Activated CD8-positive, alpha-beta memory T cell treated with anti-CD3 and anti-CD28 coated beads, Interleukin-2, amount 10 ng/mL, durations not matched to agents 7 days and 5 days (primary cell): ENCODE measurements at regions not wholly inside any gene's neighbourhood (a gene's known extent, or its start where the extent isn't known, plus 50 kb on each side); places are given as distances from the start of the nearest gene placed in this dataset.

Experiments
- ATAC-seq: fragments of 150-1000 bp; cut with Tn5 transposase; one replicate; pipeline ENCODE4 v1.10.0; 2021; ENCODE audit warnings: moderate library complexity
- CTCF ChIA-PET: fragments of 350-600 bp; sonication (Branson Sonifier 250); formaldehyde crosslinking; loops from one replicate; lab custom pipeline; 2021; ENCODE audit warnings: antibody characterized with exemption; lab: Charles Lee
- DNase-seq: peaks from one replicate; pipeline ENCODE4 v3.0.0-alpha.2; 2020
- H3K27ac Mint-ChIP-seq: one replicate; pipeline ENCODE4 v1.8.0; 2021; ENCODE audit warnings: mild to moderate bottlenecking, mixed read lengths
- H3K27me3 Mint-ChIP-seq: one replicate; pipeline ENCODE4 v1.8.0; 2021; ENCODE audit warnings: mixed read lengths
- H3K36me3 Mint-ChIP-seq: one replicate; pipeline ENCODE4 v1.8.0; 2021; ENCODE audit warnings: mild to moderate bottlenecking, mixed read lengths
- H3K4me1 Mint-ChIP-seq: one replicate; pipeline ENCODE4 v1.8.0; 2021; ENCODE audit warnings: mixed read lengths
- H3K4me3 Mint-ChIP-seq: one replicate; pipeline ENCODE4 v1.8.0; 2021; ENCODE audit warnings: mild to moderate bottlenecking, moderate library complexity, mixed read lengths
- H3K9me3 Mint-ChIP-seq: one replicate; pipeline ENCODE4 v1.8.0; 2022; ENCODE audit warnings: low read depth, mixed read lengths

GRCh38 chr14:94936901-94937685 is 167.2 kb upstream of the GSC start:
- Mint-ChIP-seq H3K27ac (no peak overlapping the region), H3K27me3 (peaks cover 14% of the 10 kb centered on the region), H3K4me3 (no peak overlapping the region), H3K4me1 (no peaks in the 10 kb centered on the region), H3K36me3 (no peaks in the 10 kb centered on the region), H3K9me3 (no peaks in the 10 kb centered on the region)
- ATAC-seq (no peak), DNase-seq (no peak)
- CTCF ChIA-PET, result no interaction called here

- CTCF ChIA-PET, result no interaction called here
- ATAC-seq, result no peak
- DNase-seq, result no peak
- no peaks in the 10 kb centered on the region for H3K36me3 Mint-ChIP-seq
- H3K9me3 Mint-ChIP-seq, result no peaks in the 10 kb centered on the region
- peaks cover 14% of the 10 kb centered on the region for H3K27me3 Mint-ChIP-seq
- H3K4me1 Mint-ChIP-seq, result no peaks in the 10 kb centered on the region
- no peak overlapping the region for H3K4me3 Mint-ChIP-seq
- no peak overlapping the region for H3K27ac Mint-ChIP-seq
Measured at GRCh38 chr14:94936401-94936892, 166.5 kb upstream of the GSC start.

GRCh38 chr14:94935706-94936300 is 165.9 kb upstream of the GSC start:
- H3K9me3 Mint-ChIP-seq, result no peaks in the 10 kb centered on the region
- CTCF ChIA-PET, result no interaction called here

GRCh38 chr14:94934276-94934810 is 164.4 kb upstream of the GSC start:
- no peaks in the 10 kb centered on the region for H3K9me3 Mint-ChIP-seq
- no peak overlapping the region for H3K4me3 Mint-ChIP-seq
- ATAC-seq, result no peak
- H3K27me3 Mint-ChIP-seq, result peaks cover 14% of the 10 kb centered on the region
- CTCF ChIA-PET, result no interaction called here
- peaks cover 2% of the 10 kb centered on the region for H3K4me1 Mint-ChIP-seq
- H3K27ac Mint-ChIP-seq, result no peak overlapping the region
- DNase-seq, result no peak
- H3K36me3 Mint-ChIP-seq, result no peaks in the 10 kb centered on the region

More at GRCh38 chr14:94935706-94936300, 165.9 kb upstream of the GSC start:
- ATAC-seq (no peak), DNase-seq (no peak)
- H3K27me3 Mint-ChIP-seq, result peaks cover 14% of the 10 kb centered on the region
- H3K36me3 Mint-ChIP-seq, result no peaks in the 10 kb centered on the region
- H3K4me3 Mint-ChIP-seq, result no peak overlapping the region
- H3K27ac Mint-ChIP-seq, result no peak overlapping the region
- peaks cover 2% of the 10 kb centered on the region for H3K4me1 Mint-ChIP-seq

GRCh38 chr14:94933486-94933885 is 163.6 kb upstream of the GSC start:
- Mint-ChIP-seq H3K36me3 (no peaks in the 10 kb centered on the region), H3K27me3 (peaks cover 14% of the 10 kb centered on the region), H3K4me3 (no peak overlapping the region), H3K27ac (no peak overlapping the region), H3K4me1 (peaks cover 2% of the 10 kb centered on the region), H3K9me3 (no peaks in the 10 kb centered on the region)
- CTCF ChIA-PET, result no interaction called here
- DNase-seq (no peak), ATAC-seq (no peak)

- no peak overlapping the region for H3K4me3 Mint-ChIP-seq
- no peak overlapping the region for H3K27ac Mint-ChIP-seq
- peaks cover 14% of the 10 kb centered on the region for H3K27me3 Mint-ChIP-seq
- H3K36me3 Mint-ChIP-seq, result no peaks in the 10 kb centered on the region
- ATAC-seq (no peak), DNase-seq (no peak)
- CTCF ChIA-PET, result no interaction called here
- no peaks in the 10 kb centered on the region for H3K9me3 Mint-ChIP-seq
- H3K4me1 Mint-ChIP-seq, result peaks cover 2% of the 10 kb centered on the region
Measured at GRCh38 chr14:94932589-94932988, 162.7 kb upstream of the GSC start.

- Mint-ChIP-seq H3K36me3 (no peaks in the 10 kb centered on the region), H3K27ac (no peak overlapping the region), H3K4me3 (no peak overlapping the region), H3K27me3 (peaks cover 14% of the 10 kb centered on the region), H3K9me3 (no peaks in the 10 kb centered on the region), H3K4me1 (peaks cover 2% of the 10 kb centered on the region)
- DNase-seq (no peak), ATAC-seq (no peak)
- CTCF ChIA-PET, result no interaction called here
Measured at GRCh38 chr14:94930690-94931089, 160.8 kb upstream of the GSC start.

- DNase-seq (no peak), ATAC-seq (no peak)
- Mint-ChIP-seq H3K9me3 (no peaks in the 10 kb centered on the region), H3K27ac (no peak overlapping the region), H3K4me3 (no peak overlapping the region), H3K4me1 (peaks cover 2% of the 10 kb centered on the region), H3K36me3 (no peaks in the 10 kb centered on the region), H3K27me3 (peaks cover 11% of the 10 kb centered on the region)
- CTCF ChIA-PET, result no interaction called here
Measured at GRCh38 chr14:94929354-94929753, 159.4 kb upstream of the GSC start.

- Mint-ChIP-seq H3K4me3 (no peak overlapping the region), H3K36me3 (no peaks in the 10 kb centered on the region), H3K27me3 (peaks cover under 1% of the 10 kb centered on the region), H3K4me1 (peaks cover 2% of the 10 kb centered on the region), H3K27ac (no peak overlapping the region), H3K9me3 (no peaks in the 10 kb centered on the region)
- ATAC-seq (no peak), DNase-seq (no peak)
- CTCF ChIA-PET, result no interaction called here
Measured at GRCh38 chr14:94926176-94926575, 156.3 kb upstream of the GSC start.

GRCh38 chr14:94925416-94926173 is 155.7 kb upstream of the GSC start:
- Mint-ChIP-seq H3K4me3 (no peak overlapping the region), H3K27me3 (peaks cover 2% of the 10 kb centered on the region), H3K36me3 (no peaks in the 10 kb centered on the region), H3K9me3 (no peaks in the 10 kb centered on the region), H3K4me1 (no peaks in the 10 kb centered on the region), H3K27ac (no peak overlapping the region)
- CTCF ChIA-PET, result no interaction called here
- ATAC-seq (no peak), DNase-seq (no peak)

- Mint-ChIP-seq H3K27me3 (peaks cover 10% of the 10 kb centered on the region), H3K36me3 (no peaks in the 10 kb centered on the region), H3K9me3 (no peaks in the 10 kb centered on the region), H3K4me1 (no peaks in the 10 kb centered on the region), H3K27ac (no peak overlapping the region), H3K4me3 (no peak overlapping the region)
- no peak for DNase-seq
- CTCF ChIA-PET, result no interaction called here
- no peak for ATAC-seq
Measured at GRCh38 chr14:94924189-94924588, 154.3 kb upstream of the GSC start.

- DNase-seq (no peak), ATAC-seq (no peak)
- H3K4me1 Mint-ChIP-seq, result no peaks in the 10 kb centered on the region
- H3K27ac Mint-ChIP-seq, result no peak overlapping the region
- H3K9me3 Mint-ChIP-seq, result no peaks in the 10 kb centered on the region
- CTCF ChIA-PET, result no interaction called here
- H3K4me3 Mint-ChIP-seq, result no peak overlapping the region
- no peaks in the 10 kb centered on the region for H3K36me3 Mint-ChIP-seq
- H3K27me3 Mint-ChIP-seq, result peaks cover 10% of the 10 kb centered on the region
Measured at GRCh38 chr14:94923786-94924185, 153.9 kb upstream of the GSC start.

GRCh38 chr14:94922595-94923239 is 152.8 kb upstream of the GSC start:
- H3K4me3 Mint-ChIP-seq, result no peak overlapping the region
- H3K27ac Mint-ChIP-seq, result no peak overlapping the region
- H3K4me1 Mint-ChIP-seq, result no peaks in the 10 kb centered on the region
- no peaks in the 10 kb centered on the region for H3K36me3 Mint-ChIP-seq
- ATAC-seq (no peak), DNase-seq (no peak)
- CTCF ChIA-PET, result no interaction called here
- H3K27me3 Mint-ChIP-seq, result peaks cover 10% of the 10 kb centered on the region
- H3K9me3 Mint-ChIP-seq, result no peaks in the 10 kb centered on the region
